Mesendoderm (in vitro differentiated cells): ENCODE measurements at regions not wholly inside any gene's neighbourhood (a gene's known extent, or its start where the extent isn't known, plus 50 kb on each side); places are given as distances from the start of the nearest gene placed in this dataset.

Experiments used
- DNase-seq: peaks from one replicate; pipeline ENCODE4 v3.0.0; 2013
- H2AK5ac ChIP-seq: 2 replicates; pipeline ENCODE4 v1.6.1; 2013; ENCODE audit warnings: low read length, inconsistent platforms
- H2BK120ac ChIP-seq: 2 replicates; pipeline ENCODE4 v1.6.1; 2013; ENCODE audit warnings: low read depth, mild to moderate bottlenecking, low read length, moderate library complexity, mixed read lengths
- H2BK15ac ChIP-seq: replicated peaks from 2 replicates; pipeline ENCODE4 v1.6.1; 2013; ENCODE audit warnings: low read depth, mild to moderate bottlenecking, moderate library complexity
- H2BK5ac ChIP-seq: 2 replicates; pipeline ENCODE4 v1.6.1; 2013; ENCODE audit warnings: low read length, inconsistent platforms
- H3K18ac ChIP-seq: 2 replicates; pipeline ENCODE4 v1.6.1; 2013; ENCODE audit warnings: mild to moderate bottlenecking, low read length, mixed read lengths
- H3K23ac ChIP-seq: one replicate; pipeline ENCODE4 v1.6.1; 2013; ENCODE audit warnings: low read length
- H3K27ac ChIP-seq: 2 replicates; pipeline ENCODE4 v1.5.1; 2013; ENCODE audit warnings: low read depth, mild to moderate bottlenecking, inconsistent platforms, low read length, moderate library complexity
- H3K27me3 ChIP-seq: 2 replicates; pipeline ENCODE4 v1.6.1; 2013; ENCODE audit warnings: low read length, control low read depth, mild to moderate bottlenecking, inconsistent platforms; ENCODE audit not compliant: insufficient read depth, poor library complexity
- H3K36me3 ChIP-seq: 2 replicates; pipeline ENCODE4 v1.6.1; 2013; ENCODE audit warnings: low read length, inconsistent platforms; ENCODE audit not compliant: control insufficient read depth, insufficient read depth
- H3K4ac ChIP-seq: one replicate; pipeline ENCODE4 v1.6.1; 2013; ENCODE audit warnings: low read depth, mild to moderate bottlenecking, low read length, moderate library complexity
- H3K4me1 ChIP-seq: 2 replicates; pipeline ENCODE4 v1.6.1; 2013; ENCODE audit warnings: low read depth, low read length, inconsistent platforms; ENCODE audit not compliant: control insufficient read depth
- H3K4me2 ChIP-seq: 2 replicates; pipeline ENCODE4 v1.6.1; 2013; ENCODE audit warnings: low read length
- H3K4me3 ChIP-seq: 2 replicates; pipeline ENCODE4 v1.5.1; 2013; ENCODE audit warnings: mild to moderate bottlenecking, low read length
- H3K56ac ChIP-seq: one replicate; pipeline ENCODE4 v1.6.1; 2013; ENCODE audit warnings: low read length
- H3K79me1 ChIP-seq: 2 replicates; pipeline ENCODE4 v1.6.1; 2013; ENCODE audit warnings: low read length, inconsistent platforms
- H3K79me2 ChIP-seq: 2 replicates; pipeline ENCODE4 v1.6.1; 2013; ENCODE audit warnings: mild to moderate bottlenecking, low read length; ENCODE audit not compliant: control insufficient read depth, insufficient read depth
- H3K9ac ChIP-seq: 2 replicates; pipeline ENCODE4 v1.6.1; 2013; ENCODE audit warnings: low read length, inconsistent platforms
- H4K5ac ChIP-seq: one replicate; pipeline ENCODE4 v1.6.1; 2013; ENCODE audit warnings: low read length
- H4K8ac ChIP-seq: one replicate; pipeline ENCODE4 v1.6.1; 2013; ENCODE audit warnings: low read depth, mild to moderate bottlenecking, control low read depth, low read length, moderate library complexity
- WGBS: extraction: QIAGEN DNeasy Blood & Tissue Kit; methylation state at CpG from one replicate; pipeline ENCODE4 v1.1.7; 2013; ENCODE audit warnings: low lambda C conversion rate, missing lambda C conversion rate; ENCODE audit not compliant: insufficient coverage; ENCODE audit errors: extremely low coverage; 5-methylcytosine and 5-hydroxymethylcytosine counted together

GRCh38 chr2:16022548-16023240, 82.3 kb downstream of the MYCN start:
- no peak overlapping the region for H3K56ac ChIP-seq
- H3K4me3 ChIP-seq = no peak overlapping the region
- H3K18ac ChIP-seq = peak overlapping the region; percentile 56
- H3K36me3 ChIP-seq = no peaks in the 10 kb centered on the region
- H2BK5ac ChIP-seq = no peak overlapping the region
- H3K79me2 ChIP-seq = no peaks in the 10 kb centered on the region
- no peak overlapping the region for H2BK15ac ChIP-seq
- H2BK120ac ChIP-seq = no peak overlapping the region
- H3K4me1 ChIP-seq = no peaks in the 10 kb centered on the region
- H4K5ac ChIP-seq = no peak overlapping the region
- no peak overlapping the region for H2AK5ac ChIP-seq
- H3K4me2 ChIP-seq = no peak overlapping the region
- H4K8ac ChIP-seq = no peak overlapping the region
- DNase-seq = peak; percentile 35
- no peaks in the 10 kb centered on the region for H3K79me1 ChIP-seq
- H3K27ac ChIP-seq = no peak overlapping the region
- no peak overlapping the region for H3K4ac ChIP-seq
- WGBS = no CpG with 5 or more reads among the region's 6 CpGs
- no peak overlapping the region for H3K23ac ChIP-seq
- no peaks in the 10 kb centered on the region for H3K27me3 ChIP-seq
- no peak overlapping the region for H3K9ac ChIP-seq

- Histone ChIP-seq H3K79me2 (no peaks in the 10 kb centered on the region), H3K4me2 (no peak overlapping the region), H2AK5ac (no peak overlapping the region), H3K36me3 (no peaks in the 10 kb centered on the region), H3K27me3 (no peaks in the 10 kb centered on the region), H3K4me1 (no peaks in the 10 kb centered on the region), H3K56ac (no peak overlapping the region), H2BK5ac (no peak overlapping the region), H3K79me1 (no peaks in the 10 kb centered on the region), H3K23ac (no peak overlapping the region), H4K5ac (no peak overlapping the region), H3K4ac (no peak overlapping the region), H4K8ac (no peak overlapping the region), H2BK120ac (no peak overlapping the region), H2BK15ac (no peak overlapping the region), H3K9ac (no peak overlapping the region), H3K18ac (no peak overlapping the region), H3K27ac (no peak overlapping the region), H3K4me3 (no peak overlapping the region)
- WGBS = no CpG with 5 or more reads among the region's 4 CpGs
- DNase-seq = no peak
These were observed 81.4 kb downstream of the MYCN start for GRCh38 chr2:16021611-16022363.

GRCh38 chr2:16020389-16021008, 80.1 kb downstream of the MYCN start:
- Histone ChIP-seq H3K4ac (peak overlapping the region; percentile 43), H2AK5ac (no peak overlapping the region), H3K4me1 (no peaks in the 10 kb centered on the region), H3K4me3 (no peak overlapping the region), H4K8ac (no peak overlapping the region), H3K56ac (no peak overlapping the region), H4K5ac (no peak overlapping the region), H2BK5ac (no peak overlapping the region), H3K27ac (no peak overlapping the region), H2BK15ac (no peak overlapping the region), H3K18ac (peak overlapping the region; percentile 9), H3K9ac (no peak overlapping the region), H3K4me2 (no peak overlapping the region), H3K23ac (no peak overlapping the region), H3K79me2 (no peaks in the 10 kb centered on the region), H3K27me3 (no peaks in the 10 kb centered on the region), H3K36me3 (no peaks in the 10 kb centered on the region), H2BK120ac (no peak overlapping the region), H3K79me1 (no peaks in the 10 kb centered on the region)
- no peak for DNase-seq
- no CpG with 5 or more reads among the region's 5 CpGs for WGBS

GRCh38 chr2:16019617-16020351, 79.4 kb downstream of the MYCN start:
- Histone ChIP-seq H3K4me1 (no peaks in the 10 kb centered on the region), H3K79me2 (no peaks in the 10 kb centered on the region), H4K5ac (no peak overlapping the region), H3K18ac (no peak overlapping the region), H3K23ac (no peak overlapping the region), H4K8ac (no peak overlapping the region), H3K4ac (no peak overlapping the region), H3K4me2 (no peak overlapping the region), H2AK5ac (no peak overlapping the region), H3K27me3 (no peaks in the 10 kb centered on the region), H2BK5ac (no peak overlapping the region), H2BK15ac (no peak overlapping the region), H3K27ac (no peak overlapping the region), H3K56ac (no peak overlapping the region), H3K79me1 (no peaks in the 10 kb centered on the region), H3K9ac (no peak overlapping the region), H2BK120ac (no peak overlapping the region), H3K4me3 (no peak overlapping the region), H3K36me3 (no peaks in the 10 kb centered on the region)
- no CpG with 5 or more reads among the region's 4 CpGs for WGBS
- DNase-seq = no peak

- H4K8ac ChIP-seq = no peak overlapping the region
- DNase-seq = peak; percentile 20
- H3K4ac ChIP-seq = no peak overlapping the region
- H3K27ac ChIP-seq = no peak overlapping the region
- H2BK15ac ChIP-seq = no peak overlapping the region
- H3K79me1 ChIP-seq = no peaks in the 10 kb centered on the region
- H3K9ac ChIP-seq = no peak overlapping the region
- H4K5ac ChIP-seq = no peak overlapping the region
- H3K4me3 ChIP-seq = no peak overlapping the region
- H3K79me2 ChIP-seq = no peaks in the 10 kb centered on the region
- H2AK5ac ChIP-seq = no peak overlapping the region
- no peak overlapping the region for H3K4me2 ChIP-seq
- no peak overlapping the region for H2BK120ac ChIP-seq
- WGBS = no CpG with 5 or more reads among the region's 6 CpGs
- H3K18ac ChIP-seq = no peak overlapping the region
- no peak overlapping the region for H2BK5ac ChIP-seq
- no peak overlapping the region for H3K23ac ChIP-seq
- no peaks in the 10 kb centered on the region for H3K27me3 ChIP-seq
- no peak overlapping the region for H3K56ac ChIP-seq
- no peaks in the 10 kb centered on the region for H3K36me3 ChIP-seq
- no peaks in the 10 kb centered on the region for H3K4me1 ChIP-seq
These were observed 78.7 kb downstream of the MYCN start for GRCh38 chr2:16019060-16019480.
